Trophoblast cell (in vitro differentiated cells and primary cell): ENCODE measurements at regions not wholly inside any gene's neighbourhood (a gene's known extent, or its start where the extent isn't known, plus 50 kb on each side); places are given as distances from the start of the nearest gene placed in this dataset.

Experiments
- DNase-seq, 2 donors: peaks; one replicate each; pipeline ENCODE4 v3.0.0-alpha.2; 2016
- H2AFZ ChIP-seq: 2 replicates; pipeline ENCODE4 v1.6.1; 2013; ENCODE audit warnings: low read length, moderate library complexity, mild to moderate bottlenecking; ENCODE audit not compliant: insufficient read depth, poor library complexity
- H2AK5ac ChIP-seq: 2 replicates; pipeline ENCODE4 v1.6.1; 2013; ENCODE audit warnings: mild to moderate bottlenecking, low read length
- H2BK120ac ChIP-seq: 2 replicates; pipeline ENCODE4 v1.6.1; 2013; ENCODE audit warnings: low read length, mild to moderate bottlenecking, moderate library complexity; ENCODE audit not compliant: insufficient read depth, poor library complexity
- H2BK12ac ChIP-seq: 2 replicates; pipeline ENCODE4 v1.6.1; 2013; ENCODE audit warnings: mild to moderate bottlenecking, low read length, moderate library complexity
- H2BK5ac ChIP-seq: 2 replicates; pipeline ENCODE4 v1.6.1; 2013; ENCODE audit warnings: low read length, low read depth, moderate library complexity, mild to moderate bottlenecking; ENCODE audit not compliant: poor library complexity
- H3K14ac ChIP-seq: 2 replicates; pipeline ENCODE4 v1.6.1; 2013; ENCODE audit warnings: mild to moderate bottlenecking, low read length
- H3K18ac ChIP-seq: 2 replicates; pipeline ENCODE4 v1.6.1; 2013; ENCODE audit warnings: mild to moderate bottlenecking, low read length
- H3K23ac ChIP-seq: 2 replicates; pipeline ENCODE4 v1.6.1; 2013; ENCODE audit warnings: low read length
- H3K27ac ChIP-seq: 2 replicates; pipeline ENCODE4 v1.5.1; 2013; ENCODE audit warnings: low read depth, mild to moderate bottlenecking, inconsistent platforms, low read length, moderate library complexity
- H3K27me3 ChIP-seq: 2 replicates; pipeline ENCODE4 v1.6.1; 2013; ENCODE audit warnings: inconsistent platforms, mild to moderate bottlenecking, low read length, moderate library complexity; ENCODE audit not compliant: insufficient read depth
- H3K36me3 ChIP-seq, 2 experiments: 1 replicate in 1 of 2; 2 replicates in 1 of 2; pipeline ENCODE4 v1.6.1; 2013; ENCODE audit warnings: low read length in 2 of 2, mild to moderate bottlenecking in 2 of 2, moderate library complexity in 1 of 2; ENCODE audit not compliant: insufficient read depth in 2 of 2, control insufficient read depth in 1 of 2
- H3K4ac ChIP-seq: 2 replicates; pipeline ENCODE4 v1.6.1; 2013; ENCODE audit warnings: low read depth, mild to moderate bottlenecking, low read length, moderate library complexity
- H3K4me1 ChIP-seq, 2 experiments: 1 replicate in 1 of 2; 2 replicates in 1 of 2; pipeline ENCODE4 v1.6.1; 2013; ENCODE audit warnings: low read length in 2 of 2, mild to moderate bottlenecking in 2 of 2, moderate library complexity in 1 of 2; ENCODE audit not compliant: insufficient read depth in 2 of 2, control insufficient read depth in 1 of 2
- H3K4me2 ChIP-seq: 2 replicates; pipeline ENCODE4 v1.6.1; 2013; ENCODE audit warnings: inconsistent platforms, mild to moderate bottlenecking, low read length, moderate library complexity
- H3K4me3 ChIP-seq: 2 replicates; pipeline ENCODE4 v1.5.1; 2013; ENCODE audit warnings: mild to moderate bottlenecking, low read depth, low read length, inconsistent platforms
- H3K79me1 ChIP-seq: one replicate; pipeline ENCODE4 v1.6.1; 2013; ENCODE audit warnings: low read length
- H3K79me2 ChIP-seq: 2 replicates; pipeline ENCODE4 v1.6.1; 2013; ENCODE audit warnings: low read length, mild to moderate bottlenecking; ENCODE audit not compliant: control insufficient read depth, insufficient read depth, poor library complexity
- H3K9ac ChIP-seq: 2 replicates; pipeline ENCODE4 v1.6.1; 2013; ENCODE audit warnings: mild to moderate bottlenecking, low read length
- H3K9me3 ChIP-seq: 2 replicates; pipeline ENCODE4 v1.6.1; 2013; ENCODE audit warnings: low read depth, mild to moderate bottlenecking, control low read depth, inconsistent platforms, low read length; ENCODE audit not compliant: insufficient read depth
- H4K12ac ChIP-seq: 2 replicates; pipeline ENCODE4 v1.6.1; 2013; ENCODE audit warnings: low read depth, mild to moderate bottlenecking, low read length, moderate library complexity
- H4K8ac ChIP-seq: 2 replicates; pipeline ENCODE4 v1.6.1; 2013; ENCODE audit warnings: low read depth, mild to moderate bottlenecking, low read length, moderate library complexity
- H4K91ac ChIP-seq: one replicate; pipeline ENCODE4 v1.6.1; 2013; ENCODE audit warnings: low read depth, mild to moderate bottlenecking, low read length, moderate library complexity
- WGBS: extraction: QIAGEN DNeasy Blood & Tissue Kit; methylation state at CpG from one replicate; pipeline ENCODE4 v1.1.7; 2013; ENCODE audit warnings: missing lambda C conversion rate; ENCODE audit not compliant: insufficient read length, insufficient coverage; ENCODE audit errors: extremely low coverage; 5-methylcytosine and 5-hydroxymethylcytosine counted together

GRCh38 chr6:137378090-137378369 lies 116.2 kb downstream of the OLIG3 start:
- H3K23ac ChIP-seq: no peak overlapping the region
- H3K18ac ChIP-seq: no peak overlapping the region
- H3K36me3 ChIP-seq: no peaks in the 10 kb centered on the region
- no peaks in the 10 kb centered on the region for H3K4me1 ChIP-seq
- no peaks in the 10 kb centered on the region for H3K9me3 ChIP-seq
- H2AFZ ChIP-seq: no peak overlapping the region
- H4K8ac ChIP-seq: no peak overlapping the region
- no CpG with 5 or more reads among the region's 2 CpGs for WGBS
- no peak overlapping the region for H3K4ac ChIP-seq
- H3K9ac ChIP-seq: no peak overlapping the region
- H4K12ac ChIP-seq: no peak overlapping the region
- H2BK5ac ChIP-seq: no peak overlapping the region
- H2BK120ac ChIP-seq: no peak overlapping the region
- no peak overlapping the region for H3K27ac ChIP-seq
- no peak overlapping the region for H3K4me2 ChIP-seq
- no peaks in the 10 kb centered on the region for H3K27me3 ChIP-seq
- H3K14ac ChIP-seq: no peak overlapping the region
- H2AK5ac ChIP-seq: no peak overlapping the region
- H3K79me2 ChIP-seq: no peaks in the 10 kb centered on the region
- H3K4me3 ChIP-seq: no peak overlapping the region
- H3K79me1 ChIP-seq: no peaks in the 10 kb centered on the region
- no peak overlapping the region for H4K91ac ChIP-seq
- DNase-seq: no peak
- H2BK12ac ChIP-seq: no peak overlapping the region

- H3K18ac ChIP-seq: no peak overlapping the region
- no peaks in the 10 kb centered on the region for H3K9me3 ChIP-seq
- no peak overlapping the region for H3K9ac ChIP-seq
- no peaks in the 10 kb centered on the region for H3K36me3 ChIP-seq
- H2BK5ac ChIP-seq: no peak overlapping the region
- H4K12ac ChIP-seq: no peak overlapping the region
- no peaks in the 10 kb centered on the region for H3K27me3 ChIP-seq
- WGBS: no CpG with 5 or more reads among the region's 1 CpG
- H3K23ac ChIP-seq: no peak overlapping the region
- H4K91ac ChIP-seq: no peak overlapping the region
- H4K8ac ChIP-seq: no peak overlapping the region
- H3K4me2 ChIP-seq: no peak overlapping the region
- H3K4me3 ChIP-seq: no peak overlapping the region
- no peak overlapping the region for H2AK5ac ChIP-seq
- no peak overlapping the region for H2BK12ac ChIP-seq
- H3K79me1 ChIP-seq: no peaks in the 10 kb centered on the region
- no peak overlapping the region for H3K14ac ChIP-seq
- no peak overlapping the region for H3K4ac ChIP-seq
- H3K79me2 ChIP-seq: no peaks in the 10 kb centered on the region
- H3K27ac ChIP-seq: no peak overlapping the region
- no peak overlapping the region for H2AFZ ChIP-seq
- no peaks in the 10 kb centered on the region for H3K4me1 ChIP-seq
- H2BK120ac ChIP-seq: no peak overlapping the region
- no peak for DNase-seq
Measured at GRCh38 chr6:137373296-137373695, 120.9 kb downstream of the OLIG3 start.

DNA sequence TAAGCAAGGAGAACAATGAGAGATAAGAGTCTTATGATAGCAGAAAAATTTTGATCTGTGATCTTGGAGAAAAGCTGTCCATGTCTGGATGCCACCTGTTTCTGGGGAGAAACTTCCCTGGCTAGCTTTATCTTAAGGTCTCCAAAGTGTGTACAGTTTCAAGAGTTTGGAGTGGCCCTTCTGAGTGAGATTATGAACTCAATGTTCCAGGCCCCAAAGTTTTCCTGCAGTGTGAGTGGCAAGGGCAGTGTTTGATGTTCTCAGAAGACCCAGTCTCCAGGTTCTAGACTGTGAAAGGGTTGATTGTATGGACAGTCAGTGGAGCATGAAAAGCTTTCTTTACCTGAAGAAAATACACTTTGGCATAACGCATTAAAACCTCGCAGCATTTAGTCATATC lies 121.7 kb downstream of the OLIG3 start:
- Histone ChIP-seq H3K27me3 (no peaks in the 10 kb centered on the region), H2BK12ac (no peak overlapping the region), H3K4me1 (no peaks in the 10 kb centered on the region), H3K79me1 (no peaks in the 10 kb centered on the region), H3K79me2 (no peaks in the 10 kb centered on the region), H3K4me3 (no peak overlapping the region), H3K9me3 (no peaks in the 10 kb centered on the region), H4K8ac (no peak overlapping the region), H3K4me2 (no peak overlapping the region), H2BK120ac (no peak overlapping the region), H3K4ac (no peak overlapping the region), H2BK5ac (no peak overlapping the region), H3K36me3 (no peaks in the 10 kb centered on the region), H4K91ac (no peak overlapping the region), H4K12ac (no peak overlapping the region), H3K14ac (no peak overlapping the region), H3K27ac (no peak overlapping the region), H2AFZ (no peak overlapping the region), H3K18ac (no peak overlapping the region), H2AK5ac (no peak overlapping the region), H3K9ac (no peak overlapping the region), H3K23ac (no peak overlapping the region)
- no CpG with 5 or more reads among the region's 2 CpGs for WGBS
- DNase-seq: no peak

GRCh38 chr6:137371634-137372016 lies 122.6 kb downstream of the OLIG3 start:
- H3K9me3 ChIP-seq: no peaks in the 10 kb centered on the region
- H4K8ac ChIP-seq: no peak overlapping the region
- no peak overlapping the region for H4K12ac ChIP-seq
- H3K27me3 ChIP-seq: no peaks in the 10 kb centered on the region
- no peaks in the 10 kb centered on the region for H3K79me1 ChIP-seq
- no peak overlapping the region for H3K14ac ChIP-seq
- H4K91ac ChIP-seq: no peak overlapping the region
- H3K4me2 ChIP-seq: no peak overlapping the region
- no peak overlapping the region for H2AK5ac ChIP-seq
- H2BK5ac ChIP-seq: no peak overlapping the region
- H3K18ac ChIP-seq: no peak overlapping the region
- WGBS: no CpG with 5 or more reads among the region's 4 CpGs
- H3K27ac ChIP-seq: no peak overlapping the region
- no peaks in the 10 kb centered on the region for H3K36me3 ChIP-seq
- no peak overlapping the region for H2BK120ac ChIP-seq
- no peak overlapping the region for H3K9ac ChIP-seq
- no peak overlapping the region for H3K23ac ChIP-seq
- no peak overlapping the region for H2BK12ac ChIP-seq
- H3K4me3 ChIP-seq: no peak overlapping the region
- no peak overlapping the region for H2AFZ ChIP-seq
- no peaks in the 10 kb centered on the region for H3K79me2 ChIP-seq
- no peak for DNase-seq
- no peak overlapping the region for H3K4ac ChIP-seq
- no peaks in the 10 kb centered on the region for H3K4me1 ChIP-seq
